HG03097 (cell line): ENCODE measurements at regions not wholly inside any gene's neighbourhood (a gene's known extent, or its start where the extent isn't known, plus 50 kb on each side); places are given as distances from the start of the nearest gene placed in this dataset.
"Not testable (repeated sequence)": the region's sequence is repeated elsewhere in the genome, so short reads cannot be mapped to it uniquely, and the experiment has no call there.

Experiments used
- ATAC-seq: cut with Tn5 transposase; IDR thresholded peaks from one replicate; pipeline ENCODE4 v1.9.1; 2021; ENCODE audit not compliant: unreplicated experiment, low FRiP score

- no peak for ATAC-seq
These were observed 1221.5 kb downstream of the JRKL start for GRCh38 chr11:97611345-97611744.

GRCh38 chr11:97614606-97615005, 1224.8 kb downstream of the JRKL start:
- no peak for ATAC-seq

GRCh38 chr11:97615546-97615945, 1225.7 kb downstream of the JRKL start:
- ATAC-seq = no peak

GRCh38 chr11:97617031-97617430, 1227.2 kb downstream of the JRKL start:
- no peak for ATAC-seq

- no peak for ATAC-seq
These were observed 1230.2 kb downstream of the JRKL start for GRCh38 chr11:97620007-97620406.

- no peak for ATAC-seq
These were observed 1231.5 kb downstream of the JRKL start for GRCh38 chr11:97621282-97621681.

- no peak for ATAC-seq
These were observed 1233.0 kb downstream of the JRKL start for GRCh38 chr11:97622795-97623194.

GRCh38 chr11:97636741-97637140, 1246.9 kb downstream of the JRKL start:
- not testable (repeated sequence) for ATAC-seq

GRCh38 chr11:97637701-97638100, 1247.9 kb downstream of the JRKL start:
- ATAC-seq = no peak

GRCh38 chr11:97638641-97639224, 1248.9 kb downstream of the JRKL start:
- ATAC-seq = no peak

GRCh38 chr11:97641988-97642387, 1252.2 kb downstream of the JRKL start:
- no peak for ATAC-seq

- ATAC-seq = no peak
These were observed 1255.9 kb downstream of the JRKL start for GRCh38 chr11:97645736-97646135.

- ATAC-seq = no peak
These were observed 1266.5 kb downstream of the JRKL start for GRCh38 chr11:97656356-97656755.

- no peak for ATAC-seq
These were observed 1268.0 kb downstream of the JRKL start for GRCh38 chr11:97657852-97658251.

GRCh38 chr11:97667057-97667456, 1277.2 kb downstream of the JRKL start:
- ATAC-seq = no peak

GRCh38 chr11:97683733-97684132, 1293.9 kb downstream of the JRKL start:
- ATAC-seq = no peak

- ATAC-seq = no peak
These were observed 1295.0 kb downstream of the JRKL start for GRCh38 chr11:97684486-97685439.

- ATAC-seq = no peak
These were observed 1295.9 kb downstream of the JRKL start for GRCh38 chr11:97685695-97686094.

GRCh38 chr11:97687111-97687510, 1297.3 kb downstream of the JRKL start:
- ATAC-seq = no peak

GRCh38 chr11:97691061-97691460, 1301.2 kb downstream of the JRKL start:
- no peak for ATAC-seq

GRCh38 chr11:97702951-97703350, 1313.1 kb downstream of the JRKL start:
- no peak for ATAC-seq

GRCh38 chr11:97703851-97704250, 1314.0 kb downstream of the JRKL start:
- no peak for ATAC-seq
